ENCODE measurements at regions not wholly inside any gene's neighbourhood (a gene's known extent, or its start where the extent isn't known, plus 50 kb on each side); places are given as distances from the start of the nearest gene placed in this dataset.

GRCh38 chr10:44457259-44457658 lies 72.4 kb upstream of the CXCL12 start:
- no peak for TF ChIP-seq POLR2A (IDR thresholded peaks at IDR 0.05; ENCODE audit: low read depth, low read length)
- no peak for TF ChIP-seq POLR2AphosphoS5 (IDR thresholded peaks at IDR 0.05; ENCODE audit: low read depth, low read length)
